HG02588 (cell line): ENCODE measurements at regions not wholly inside any gene's neighbourhood (a gene's known extent, or its start where the extent isn't known, plus 50 kb on each side); places are given as distances from the start of the nearest gene placed in this dataset.
A peak's percentile ranks its signal among the peaks of the same experiment; 100 is the strongest.

Experiments
- ATAC-seq: cut with Tn5 transposase; IDR thresholded peaks from one replicate; pipeline ENCODE4 v1.9.1; 2021; ENCODE audit warnings: mild to moderate bottlenecking, moderate library complexity; ENCODE audit not compliant: unreplicated experiment

GRCh38 chr18:6465281-6465680, 50.6 kb upstream of the L3MBTL4 start:
- no peak for ATAC-seq

GRCh38 chr18:6476190-6476589, 61.5 kb upstream of the L3MBTL4 start:
- ATAC-seq, result no peak

DNA sequence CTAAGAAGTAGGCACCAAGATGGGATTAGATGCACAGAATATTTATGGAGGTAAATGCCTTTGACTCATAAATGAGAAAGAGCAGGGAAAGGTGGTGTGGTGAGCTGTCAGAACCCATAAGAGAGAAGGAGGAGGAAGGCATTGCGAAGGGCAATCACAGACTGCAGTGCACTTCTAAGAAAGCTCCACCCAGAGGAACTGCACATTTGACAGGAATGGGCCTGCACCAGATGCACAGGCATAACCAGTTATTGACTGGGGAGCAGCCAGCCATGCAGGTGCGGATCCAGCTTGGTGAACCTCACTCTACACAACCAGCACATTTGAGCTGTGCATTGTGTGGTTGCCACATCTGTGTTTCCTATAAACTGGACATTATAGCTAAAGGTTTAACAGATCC, 62.2 kb upstream of the L3MBTL4 start:
- ATAC-seq, result no peak

- no peak for ATAC-seq
Measured at GRCh38 chr18:6478121-6478520, 63.4 kb upstream of the L3MBTL4 start.

- no peak for ATAC-seq
Measured at GRCh38 chr18:6479699-6480098, 65.0 kb upstream of the L3MBTL4 start.

GRCh38 chr18:6482198-6482977, 67.7 kb upstream of the L3MBTL4 start:
- peak; percentile 74 for ATAC-seq

- no peak for ATAC-seq
Measured at GRCh38 chr18:6484659-6485058, 69.9 kb upstream of the L3MBTL4 start.

DNA sequence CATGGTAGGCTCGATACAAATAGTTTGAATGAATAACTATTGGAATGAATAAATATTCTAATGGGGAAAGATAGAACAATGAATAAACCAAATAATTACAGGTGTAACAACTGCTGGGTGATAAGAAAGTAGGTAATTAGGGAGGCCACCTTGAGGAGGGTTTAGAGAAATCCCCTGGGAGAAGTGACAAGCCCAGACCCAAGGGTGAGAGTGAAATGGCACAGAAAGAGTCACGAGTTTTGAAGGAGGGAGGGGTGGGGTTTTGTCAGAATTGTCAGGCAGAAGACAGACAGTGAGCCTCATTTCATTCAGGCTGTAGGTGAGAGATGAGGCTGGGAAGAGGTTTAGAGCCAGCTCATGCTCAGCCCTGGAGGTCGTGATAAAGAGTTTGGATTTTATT, 71.6 kb upstream of the L3MBTL4 start:
- ATAC-seq, result peak; percentile 51

GRCh38 chr18:6486764-6487426, 72.2 kb upstream of the L3MBTL4 start:
- no peak for ATAC-seq

- ATAC-seq, result no peak
Measured at GRCh38 chr18:6487968-6488367, 73.3 kb upstream of the L3MBTL4 start.

DNA sequence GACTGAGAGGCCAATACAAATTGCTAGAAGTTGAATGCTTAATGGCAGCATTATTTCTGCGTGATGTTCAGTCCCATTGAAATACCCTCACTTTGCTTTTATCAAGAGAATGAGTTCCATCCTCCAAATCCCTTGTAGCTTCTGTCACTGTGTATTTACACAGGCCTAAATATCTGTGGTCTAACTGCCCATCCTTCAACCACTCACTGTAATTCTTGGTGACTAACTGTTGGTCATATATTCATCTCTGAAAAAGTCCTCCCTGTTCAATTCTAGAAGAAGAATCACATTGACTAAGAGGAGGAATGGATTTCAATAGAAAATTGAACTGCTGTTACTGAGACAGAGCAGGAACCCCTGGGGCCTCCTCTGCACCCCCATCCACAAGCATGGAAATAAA, 74.2 kb upstream of the L3MBTL4 start:
- no peak for ATAC-seq

GRCh38 chr18:6489977-6490376, 75.3 kb upstream of the L3MBTL4 start:
- ATAC-seq, result no peak

GRCh38 chr18:6493194-6493593, 78.5 kb upstream of the L3MBTL4 start:
- no peak for ATAC-seq

DNA sequence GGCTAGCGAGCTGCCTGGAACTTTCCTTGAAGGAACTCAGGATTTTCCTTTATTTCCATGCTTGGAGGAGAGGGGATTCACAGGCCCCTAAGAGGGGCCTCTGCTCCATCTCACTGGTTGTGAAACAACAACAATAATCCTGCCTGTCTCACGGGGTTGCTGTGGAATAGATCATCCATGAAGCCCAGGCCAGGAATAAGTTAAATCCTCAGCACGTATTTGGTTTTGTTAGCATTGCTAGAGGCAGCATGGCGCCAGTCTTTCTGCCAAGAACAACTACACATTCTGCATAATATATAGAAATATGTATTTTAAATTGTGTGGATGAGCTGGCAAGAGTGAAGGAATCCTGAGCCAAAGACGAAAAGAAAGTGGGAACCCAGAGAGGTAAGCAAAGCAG, 80.8 kb upstream of the L3MBTL4 start:
- no peak for ATAC-seq

- no peak for ATAC-seq
Measured at GRCh38 chr18:6497543-6497942, 82.8 kb upstream of the L3MBTL4 start.

GRCh38 chr18:6498289-6498856, 83.7 kb upstream of the L3MBTL4 start:
- ATAC-seq, result no peak

GRCh38 chr18:6504605-6505497, 90.1 kb upstream of the L3MBTL4 start:
- ATAC-seq, result no peak

DNA sequence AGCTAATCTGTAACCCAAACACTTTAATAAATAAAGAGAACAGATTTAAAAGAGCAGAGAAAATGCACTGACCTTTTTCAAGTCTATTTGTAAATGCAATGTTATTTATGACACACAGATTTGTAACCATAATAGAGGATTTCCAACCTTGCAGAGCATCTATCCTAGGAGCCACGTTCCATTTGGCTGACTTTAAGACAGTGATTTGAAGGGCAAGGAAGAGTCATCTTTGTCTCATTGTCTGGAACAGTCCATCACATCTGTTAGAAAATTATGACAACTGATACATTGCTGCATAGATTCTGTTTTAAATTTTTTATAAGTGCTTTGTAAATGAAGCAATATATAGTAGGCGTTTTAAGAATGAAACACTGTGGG, 90.8 kb upstream of the L3MBTL4 start:
- ATAC-seq, result no peak

GRCh38 chr18:6509417-6509816, 94.7 kb upstream of the L3MBTL4 start:
- no peak for ATAC-seq

DNA sequence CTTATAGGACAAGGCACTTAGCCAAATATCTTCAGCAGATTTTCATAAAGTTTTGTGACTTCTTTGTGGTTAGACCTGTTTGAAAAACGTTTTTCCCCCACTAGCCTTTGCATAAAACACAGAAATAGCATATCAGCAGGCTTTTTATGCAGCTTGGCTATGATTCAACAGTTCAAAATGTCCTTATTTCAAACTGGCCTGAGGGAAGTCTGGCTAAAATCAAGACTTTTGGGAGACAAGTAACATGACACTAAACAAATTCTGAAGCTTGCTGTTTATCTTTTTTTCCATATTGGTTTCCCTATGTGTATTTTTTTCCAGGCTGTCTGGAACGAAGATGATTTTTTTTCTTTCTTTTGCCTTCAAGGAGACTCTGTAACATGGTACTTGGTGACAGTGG, 95.1 kb upstream of the L3MBTL4 start:
- ATAC-seq, result no peak

DNA sequence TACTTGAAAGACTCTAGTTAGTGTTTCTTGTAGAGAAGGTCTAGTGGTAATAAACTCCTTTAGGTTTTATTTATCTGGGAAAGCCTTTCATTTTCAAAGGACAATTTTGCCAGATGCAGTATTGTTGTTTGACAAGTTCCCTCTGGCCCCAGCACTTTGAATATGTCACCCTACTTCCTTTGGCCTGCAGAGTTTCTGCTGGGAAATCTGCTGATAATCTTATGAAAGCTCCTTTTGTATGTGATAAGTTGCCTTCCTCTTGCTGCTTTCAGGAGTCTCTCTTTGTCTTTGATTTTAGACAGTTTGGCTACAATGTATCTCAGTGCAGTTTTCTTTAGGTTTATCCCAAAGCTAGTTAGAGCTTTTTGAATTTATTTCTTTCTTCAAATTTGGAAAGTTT, 106.2 kb upstream of the L3MBTL4 start:
- ATAC-seq, result no peak
